ENCODE measurements at regions not wholly inside any gene's neighbourhood (a gene's known extent, or its start where the extent isn't known, plus 50 kb on each side); places are given as distances from the start of the nearest gene placed in this dataset.
"Not testable (repeated sequence)": the region's sequence is repeated elsewhere in the genome, so short reads cannot be mapped to it uniquely, and the experiment has no call there.

DNA sequence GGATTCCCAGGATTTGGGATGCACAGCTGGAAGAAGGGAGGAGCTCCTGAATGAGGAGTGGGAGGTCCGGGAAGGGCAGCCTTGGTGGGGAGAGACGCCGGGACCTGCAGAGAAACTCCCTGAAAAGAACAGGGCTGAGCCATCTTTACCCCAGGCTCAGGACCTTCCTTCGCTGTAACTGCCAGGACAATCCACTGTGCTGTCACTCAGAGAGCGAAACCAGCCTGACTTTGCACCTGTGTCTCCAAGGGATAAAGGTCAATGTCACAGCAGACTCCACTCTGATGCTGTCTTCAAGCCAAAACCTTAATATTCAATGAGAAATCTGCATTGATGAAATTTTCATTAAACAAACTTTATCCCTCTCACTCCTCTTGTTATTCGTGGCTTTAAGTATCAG, 235.4 kb upstream of the SULF2 start:
- not testable (repeated sequence) for DNase-seq

DNA sequence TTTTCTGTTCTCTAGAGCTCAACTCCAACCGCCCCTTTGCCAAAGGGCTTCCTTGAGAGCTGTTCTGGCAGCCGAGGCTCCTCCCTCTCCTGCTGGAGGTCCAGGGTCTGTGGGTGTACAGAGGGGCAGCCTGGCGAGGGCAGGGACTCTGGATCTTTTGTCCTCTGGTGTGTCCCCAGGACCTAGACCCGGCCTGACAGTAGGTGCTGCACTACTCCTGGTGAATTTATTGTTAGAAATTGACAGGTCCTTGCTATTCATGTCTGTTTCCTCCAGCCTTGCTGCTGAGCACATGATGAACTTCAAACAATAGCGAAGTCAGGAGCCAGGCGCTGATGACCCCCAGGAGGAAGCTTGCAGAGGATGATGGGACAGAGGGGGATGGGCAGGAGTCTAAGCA, 234.7 kb upstream of the SULF2 start:
- no peak for DNase-seq

DNA sequence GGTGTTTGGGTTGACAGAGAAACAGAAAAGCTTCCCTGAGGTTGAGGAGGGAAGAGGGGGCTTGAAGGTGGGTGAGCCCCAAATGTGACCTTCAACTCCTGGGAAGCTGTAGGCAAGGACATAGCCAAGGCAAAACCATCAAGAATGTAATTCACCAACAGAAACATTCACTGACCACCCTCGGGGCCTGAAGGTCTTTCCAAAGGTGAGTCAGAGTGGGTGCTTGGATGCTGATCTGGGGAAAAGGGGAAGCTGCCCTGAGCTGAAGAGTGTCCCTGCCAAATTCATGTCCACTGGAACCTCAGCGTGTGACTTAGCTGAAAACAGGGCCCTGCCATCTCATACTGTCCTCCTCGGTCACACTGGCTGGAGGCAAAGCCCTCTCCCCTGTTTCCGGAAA, 234.2 kb upstream of the SULF2 start:
- no peak for DNase-seq

DNA sequence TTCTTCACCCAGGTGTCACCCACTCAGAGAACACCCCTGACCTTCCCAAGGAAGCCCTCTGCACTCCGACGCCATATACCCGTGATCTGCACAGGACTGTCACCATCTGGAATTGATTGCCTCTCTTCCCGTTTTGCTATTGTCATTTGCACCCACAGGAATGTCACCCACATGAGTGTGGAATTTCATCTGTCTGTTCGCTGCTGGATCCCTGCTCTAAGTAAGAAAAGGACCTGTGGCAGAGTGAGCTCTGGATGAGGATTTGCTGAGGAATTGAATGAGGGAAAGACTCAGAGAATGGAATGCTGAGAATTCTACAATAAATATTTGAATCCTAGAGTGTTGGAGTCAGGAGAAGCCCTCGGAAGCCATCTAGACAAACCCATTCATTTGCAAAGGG, 233.6 kb upstream of the SULF2 start:
- not testable (repeated sequence) for DNase-seq

DNA sequence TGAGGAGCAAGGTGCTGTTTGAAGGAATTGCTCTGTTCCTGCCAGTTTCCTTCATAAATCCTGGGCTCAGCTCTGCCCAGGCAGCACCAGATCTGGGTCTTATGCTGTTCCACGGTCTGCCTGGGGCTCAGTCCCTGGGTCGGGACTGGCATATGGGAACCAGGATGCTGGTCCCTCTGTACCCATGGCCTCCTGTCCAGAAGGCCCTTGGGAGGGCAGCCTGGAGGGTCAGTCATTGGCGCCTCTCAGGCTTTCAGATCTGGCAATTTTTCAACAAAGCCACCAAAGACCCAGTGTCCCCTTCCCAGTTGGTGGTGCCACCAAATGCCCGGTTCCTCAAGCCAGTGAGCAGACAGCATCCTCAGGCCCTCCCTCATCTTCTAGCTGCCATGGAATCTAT, 232.7 kb upstream of the SULF2 start:
- DNase-seq, result no peak

DNA sequence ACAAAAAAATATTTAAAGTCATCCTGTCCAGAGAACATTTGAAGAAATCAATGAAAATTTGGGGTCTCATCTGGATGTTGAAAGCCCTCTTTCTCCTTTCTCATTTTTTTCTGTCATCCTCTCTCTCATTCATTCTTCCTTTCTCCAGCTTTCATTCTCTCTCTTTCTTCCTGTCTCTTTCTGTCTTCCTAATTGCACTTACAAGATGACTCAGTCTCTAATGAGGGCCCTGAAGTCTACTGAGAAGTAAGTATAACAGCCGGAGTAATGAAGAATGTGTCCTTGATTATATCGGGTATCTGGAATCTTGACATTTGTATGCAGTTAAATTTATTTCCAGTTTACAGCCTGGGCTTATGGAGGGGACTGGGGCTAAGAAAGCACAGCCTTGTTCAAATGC, 232.2 kb upstream of the SULF2 start:
- DNase-seq, result no peak

DNA sequence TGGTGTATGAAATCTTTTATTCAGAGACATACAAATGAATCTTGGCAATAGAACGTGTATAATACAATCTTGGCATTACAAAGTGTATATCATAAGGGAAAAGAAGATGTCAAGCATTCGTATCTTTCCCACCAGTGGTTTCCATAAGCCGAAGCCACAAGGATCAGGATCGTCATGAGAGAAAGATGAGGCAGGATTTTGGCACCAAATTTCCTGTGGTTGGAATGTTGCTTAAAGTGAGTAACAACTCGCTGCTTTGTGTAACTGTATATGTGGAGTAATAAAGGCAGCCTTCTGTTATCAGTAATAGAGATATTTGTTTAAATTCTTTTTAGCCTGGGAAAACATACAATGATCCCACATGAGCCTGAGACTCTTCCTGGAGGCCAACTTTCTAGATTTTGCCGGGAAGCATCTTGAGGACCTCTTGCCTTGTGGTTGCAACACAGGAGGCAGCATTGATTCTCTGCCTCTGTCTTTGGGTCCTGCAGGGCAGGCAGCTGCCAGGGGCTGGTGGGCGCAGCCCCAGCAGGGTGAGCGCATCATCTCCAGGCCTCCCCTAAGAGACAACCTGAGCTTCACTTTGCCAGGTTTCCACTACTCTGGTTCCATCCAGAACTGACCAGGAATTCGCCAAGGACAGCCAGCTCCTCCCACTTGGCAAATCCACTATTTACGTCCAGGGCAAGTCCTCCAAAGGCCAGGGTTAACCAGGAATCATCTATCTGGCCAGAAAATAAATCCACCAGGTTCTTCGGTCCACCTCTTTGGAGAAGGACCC, 230.9 kb upstream of the SULF2 start:
- DNase-seq, result no peak

DNA sequence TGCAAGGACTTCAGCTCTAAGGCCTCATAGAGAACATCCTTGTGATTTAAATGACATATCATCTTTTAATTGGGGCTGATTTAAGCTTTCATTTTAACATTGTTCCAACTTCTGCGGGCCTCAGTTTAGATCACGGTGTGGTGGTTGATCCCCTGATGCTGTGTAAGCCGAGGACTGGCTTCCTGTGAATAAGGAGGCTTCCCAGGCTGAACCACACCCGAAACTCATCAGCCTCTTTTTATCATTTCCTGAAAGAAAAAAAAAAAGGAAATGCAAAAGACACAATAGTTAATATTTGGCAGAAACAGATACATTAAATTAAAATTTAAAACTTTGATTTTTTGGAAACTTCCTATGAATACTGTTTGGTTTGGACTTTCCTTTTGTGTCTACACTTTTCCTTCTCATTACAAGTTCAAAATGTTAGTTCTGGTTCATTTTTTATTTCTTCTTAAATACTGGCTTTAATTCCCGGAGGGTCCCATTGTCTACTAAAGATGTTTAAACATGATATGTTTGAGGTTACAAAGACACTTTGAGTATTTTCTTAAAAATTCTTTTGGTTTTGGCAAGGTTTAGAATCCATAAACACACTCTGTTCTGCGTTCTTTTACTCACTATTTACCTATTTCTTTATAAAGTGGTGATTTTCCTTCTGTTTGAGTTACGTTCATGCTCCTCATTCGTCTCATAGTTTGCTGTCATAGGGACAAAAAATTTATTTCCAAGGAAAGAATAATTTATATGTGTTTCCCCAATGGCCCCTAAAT, 230.0 kb upstream of the SULF2 start:
- DNase-seq, result no peak

DNA sequence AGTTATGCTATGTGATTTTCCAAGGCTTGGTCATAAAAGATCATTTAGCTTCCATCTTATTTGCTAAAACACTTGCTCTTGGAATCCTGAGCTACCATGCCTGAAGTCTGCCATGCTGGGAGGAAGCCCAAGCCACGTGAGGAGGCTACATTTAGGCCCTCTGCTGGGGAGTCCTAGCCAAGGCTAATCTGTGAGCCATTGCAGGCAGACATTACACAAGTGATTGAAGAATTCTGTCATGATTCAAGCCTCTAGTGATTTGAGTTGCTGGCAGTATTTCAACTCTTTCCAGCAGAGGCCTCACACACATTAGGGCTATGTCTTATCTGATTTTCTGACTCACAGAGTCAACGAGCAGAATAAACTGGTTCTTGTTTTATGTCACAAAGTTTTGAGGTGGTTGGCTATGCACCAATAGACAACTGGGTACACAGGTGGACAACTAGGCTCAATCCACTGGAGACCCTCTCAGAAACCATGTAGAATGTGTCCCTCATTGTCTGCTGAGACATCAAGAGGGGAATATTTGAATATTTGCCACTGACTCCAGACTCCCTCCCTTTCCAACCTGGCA, 227.2 kb upstream of the SULF2 start:
- DNase-seq, result no peak

DNA sequence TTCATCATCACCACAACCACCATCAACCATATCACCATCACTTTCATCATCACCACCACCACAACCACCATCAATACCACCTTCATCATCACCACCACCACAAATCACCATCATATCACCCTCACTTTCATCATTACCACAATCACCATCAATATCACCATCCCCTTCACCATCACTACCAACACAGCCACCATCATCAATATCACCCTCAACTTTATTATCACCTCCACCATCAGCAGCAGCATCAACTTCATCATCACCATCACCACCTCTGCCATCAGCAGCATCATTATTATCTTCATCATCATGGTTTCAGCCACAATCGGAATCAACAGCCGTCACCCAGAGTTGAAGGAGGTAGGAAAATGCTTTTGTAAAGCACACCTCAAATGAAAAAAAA, 225.7 kb upstream of the SULF2 start:
- no peak for DNase-seq

DNA sequence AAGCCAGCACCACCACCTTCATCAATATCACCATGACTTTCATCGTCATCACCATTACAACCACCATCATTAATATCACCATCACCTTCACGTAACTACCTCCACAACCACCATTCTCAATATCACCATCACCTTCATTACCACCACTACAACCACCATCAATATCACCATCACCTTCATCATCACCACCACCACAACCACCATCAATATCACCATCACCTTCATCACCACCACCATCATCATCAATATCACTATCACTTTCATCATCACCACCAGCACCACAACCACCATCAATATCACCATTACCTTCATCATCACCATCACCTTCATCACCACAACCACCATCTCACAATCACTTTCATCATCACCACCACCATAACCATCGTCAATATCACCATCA, 225.3 kb upstream of the SULF2 start:
- DNase-seq, result no peak

DNA sequence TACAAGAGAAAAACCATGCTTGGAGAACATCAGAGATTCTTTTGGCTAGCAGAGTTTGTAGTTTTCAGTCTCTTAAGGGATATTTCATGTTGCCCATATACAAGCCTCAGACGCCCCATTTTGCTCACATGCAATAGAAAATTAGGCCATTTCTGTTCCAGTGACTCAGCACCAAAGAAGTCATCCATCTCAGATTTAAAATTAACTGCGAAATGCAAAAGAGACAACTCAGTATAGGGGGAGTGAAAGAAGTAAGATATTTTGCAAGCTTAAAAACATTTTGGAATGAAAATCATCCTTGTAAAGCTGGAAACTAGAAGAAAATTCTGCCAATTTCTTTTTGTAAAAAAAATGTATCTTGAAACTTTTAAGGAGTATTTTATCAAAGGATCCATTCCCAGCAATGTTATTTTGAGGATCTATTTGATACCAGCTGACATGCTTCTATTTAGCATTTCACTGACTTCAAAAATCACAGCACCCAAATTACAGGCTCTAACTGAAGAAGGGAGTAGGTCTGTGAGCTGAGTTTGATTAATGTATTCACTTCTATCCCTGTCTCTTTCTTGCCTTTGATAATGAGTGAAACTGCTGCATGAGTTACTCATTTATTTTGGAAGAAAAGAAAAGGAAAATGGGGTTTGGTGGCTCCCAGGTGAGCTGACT, 223.7 kb upstream of the SULF2 start:
- no peak for DNase-seq

DNA sequence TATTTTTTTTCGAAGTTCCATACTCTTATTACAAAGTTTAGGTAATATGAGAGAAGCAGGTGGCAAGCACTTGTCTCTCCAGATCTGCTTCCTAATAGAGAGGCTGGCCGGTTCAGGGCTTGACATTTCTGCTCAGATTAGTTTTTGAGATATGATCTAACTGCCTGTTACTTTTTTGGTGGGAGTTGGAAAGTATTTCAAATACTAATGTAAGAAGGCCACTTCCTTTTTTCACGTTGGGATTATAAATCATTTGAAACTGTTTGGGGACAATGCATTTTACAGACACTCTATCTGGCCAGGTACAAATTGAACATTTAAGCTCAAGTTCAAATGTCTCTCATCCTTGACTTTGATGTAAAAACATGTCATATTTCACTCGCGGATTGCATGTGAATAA, 222.1 kb upstream of the SULF2 start:
- no peak for DNase-seq

DNA sequence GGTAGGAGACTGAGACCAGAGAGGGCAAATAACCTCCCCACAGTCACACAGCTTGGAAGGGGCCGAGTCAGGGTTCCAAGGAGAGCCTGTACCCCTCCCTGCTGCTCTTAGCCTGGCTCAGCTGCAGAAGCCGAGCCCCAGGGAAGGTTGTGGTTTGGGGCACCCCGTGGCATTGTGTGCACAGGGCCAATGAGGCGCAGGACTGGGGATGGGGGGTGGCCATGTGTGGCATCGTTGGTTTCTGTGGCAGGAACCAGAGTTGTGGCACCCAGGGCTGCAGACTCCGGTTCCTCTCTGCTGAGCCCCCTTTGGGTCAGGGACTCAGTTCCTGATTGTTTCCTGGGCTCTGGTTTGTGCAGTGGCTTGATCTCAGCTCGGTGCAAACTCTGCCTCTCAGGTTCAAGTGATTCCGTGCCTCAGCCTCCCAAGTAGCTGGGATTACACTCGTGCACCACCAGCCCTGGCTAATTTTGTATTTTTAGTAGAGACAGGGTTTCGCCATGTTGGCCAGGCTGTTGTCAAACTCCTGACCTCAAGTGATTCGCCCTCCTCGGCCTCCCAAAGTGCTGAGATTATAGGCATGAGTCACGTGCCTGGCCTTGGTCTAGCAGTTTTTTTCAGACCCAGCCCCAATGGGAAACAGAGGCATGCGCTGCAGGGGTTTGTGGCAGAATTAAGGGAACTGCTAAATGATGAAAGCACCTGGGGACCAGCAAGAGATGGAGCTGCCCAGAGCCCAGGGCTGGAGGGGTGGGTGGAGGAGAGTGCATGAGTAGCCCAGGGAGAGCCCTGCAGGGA, 221.0 kb upstream of the SULF2 start:
- no peak for DNase-seq

DNA sequence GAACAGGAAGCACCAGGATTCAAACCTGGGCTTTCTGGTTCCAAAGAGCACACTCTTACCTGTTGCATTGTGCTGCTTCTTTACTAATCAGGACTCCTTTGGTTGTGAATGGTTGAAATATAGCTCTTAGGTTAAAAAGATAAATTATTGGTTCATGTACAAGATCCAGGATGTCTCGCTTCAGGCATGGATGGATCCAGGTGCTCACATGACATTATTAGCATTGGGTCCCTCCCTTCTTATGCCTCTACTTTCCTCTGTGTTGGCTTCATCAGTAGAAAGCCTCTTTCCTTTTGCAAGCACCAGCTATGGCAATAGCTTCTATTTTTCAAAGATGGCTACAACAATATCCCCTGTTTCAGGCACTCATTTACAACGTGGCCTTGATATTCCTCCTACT, 217.7 kb upstream of the SULF2 start:
- DNase-seq, result no peak

DNA sequence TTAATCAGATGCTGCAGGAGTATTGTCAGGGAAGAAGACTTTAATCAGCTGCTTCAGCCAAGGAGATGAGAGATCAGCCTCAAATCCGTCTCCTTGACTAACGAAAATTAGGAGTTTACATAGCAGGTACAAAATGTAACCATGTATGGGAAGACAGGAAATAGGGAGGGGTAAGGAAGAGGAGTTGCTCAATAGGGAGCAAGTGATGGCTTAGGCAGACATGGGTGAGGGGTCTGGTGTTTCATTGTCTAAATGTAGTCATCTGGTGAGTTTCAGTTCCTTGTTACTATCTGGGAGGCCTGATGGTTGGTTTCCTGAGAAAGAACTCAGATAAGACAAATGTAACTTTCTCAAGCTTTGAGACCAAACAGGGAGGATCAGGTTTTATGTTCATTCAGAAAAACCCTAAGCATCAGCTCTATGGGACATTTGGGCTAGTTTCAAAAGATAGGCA, 217.3 kb upstream of the SULF2 start:
- no peak for DNase-seq

DNA sequence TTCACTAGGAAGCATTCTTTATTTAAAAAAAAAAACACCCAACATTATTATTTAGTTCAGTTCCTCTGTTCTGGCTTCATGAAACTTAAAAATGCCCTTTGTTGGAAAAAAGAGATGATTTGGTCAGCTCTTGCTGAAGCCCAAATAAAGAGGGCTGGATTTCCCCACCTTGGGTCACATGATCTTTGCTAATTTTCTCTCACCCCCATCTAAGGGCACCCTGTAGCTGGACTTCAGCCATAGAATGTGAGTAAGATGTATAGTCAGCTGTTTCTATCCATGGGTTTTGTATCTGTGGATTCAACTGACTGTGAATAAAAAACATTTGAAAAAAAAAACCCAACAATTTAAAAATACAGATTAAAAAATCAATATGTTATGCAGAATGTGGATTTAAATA, 213.9 kb upstream of the SULF2 start:
- DNase-seq, result no peak

DNA sequence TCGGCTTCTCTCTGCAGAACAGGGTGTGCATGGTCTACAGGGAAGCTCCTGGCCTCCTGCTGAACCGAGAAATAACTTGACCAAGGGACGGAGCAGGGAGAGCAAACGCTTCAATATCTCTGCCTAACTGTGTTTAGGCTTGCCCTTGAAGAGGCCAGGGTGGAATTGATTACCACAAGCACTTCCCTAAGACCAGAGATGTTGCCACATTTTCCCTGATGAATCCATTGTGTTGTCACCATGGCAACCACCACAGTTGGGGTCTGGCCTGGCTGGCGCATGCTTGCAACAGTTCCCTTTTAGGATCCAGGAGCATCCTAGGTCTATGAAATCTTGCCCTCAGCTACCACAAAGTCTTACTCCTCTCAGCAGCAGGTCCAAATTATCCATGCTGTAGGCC, 213.5 kb upstream of the SULF2 start:
- no peak for DNase-seq

DNA sequence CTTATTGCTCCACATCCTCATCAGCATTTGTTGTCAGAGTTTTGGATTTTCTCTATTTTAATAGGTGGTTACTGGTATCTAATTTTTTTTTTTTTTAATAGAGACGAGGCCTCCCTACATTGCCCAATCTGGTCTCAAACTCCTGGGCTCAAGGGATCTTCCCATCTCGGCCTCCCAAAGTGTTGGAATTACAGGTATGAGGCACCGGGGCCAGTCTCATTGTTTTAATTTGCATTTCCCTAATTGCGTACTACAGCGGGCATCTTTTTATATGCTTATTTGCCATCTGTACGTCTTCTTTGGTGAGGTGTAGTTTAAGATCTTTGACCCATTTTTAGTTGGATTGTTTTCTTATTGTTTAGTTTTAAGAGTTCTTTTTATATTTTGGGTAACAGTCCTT, 210.4 kb upstream of the SULF2 start:
- no peak for DNase-seq

DNA sequence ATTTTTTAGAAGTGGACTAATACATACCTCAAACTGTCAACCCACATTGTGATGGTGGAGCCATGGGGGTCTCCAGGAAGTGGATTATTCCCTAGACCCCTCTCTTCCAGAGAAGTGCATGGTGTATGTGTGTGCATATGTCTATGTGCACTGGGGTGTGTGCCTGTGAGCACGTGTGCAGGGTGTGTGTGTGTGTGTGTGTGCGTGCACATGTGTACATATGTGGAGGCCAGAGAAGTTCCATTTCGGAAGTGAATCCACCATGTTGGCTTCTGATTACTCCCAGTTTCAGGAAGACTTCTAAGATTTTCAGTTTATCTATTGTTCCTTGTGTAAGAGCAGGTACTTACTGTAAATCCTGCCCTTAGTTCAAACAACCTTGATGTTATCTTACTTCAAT, 208.5 kb upstream of the SULF2 start:
- DNase-seq, result no peak

DNA sequence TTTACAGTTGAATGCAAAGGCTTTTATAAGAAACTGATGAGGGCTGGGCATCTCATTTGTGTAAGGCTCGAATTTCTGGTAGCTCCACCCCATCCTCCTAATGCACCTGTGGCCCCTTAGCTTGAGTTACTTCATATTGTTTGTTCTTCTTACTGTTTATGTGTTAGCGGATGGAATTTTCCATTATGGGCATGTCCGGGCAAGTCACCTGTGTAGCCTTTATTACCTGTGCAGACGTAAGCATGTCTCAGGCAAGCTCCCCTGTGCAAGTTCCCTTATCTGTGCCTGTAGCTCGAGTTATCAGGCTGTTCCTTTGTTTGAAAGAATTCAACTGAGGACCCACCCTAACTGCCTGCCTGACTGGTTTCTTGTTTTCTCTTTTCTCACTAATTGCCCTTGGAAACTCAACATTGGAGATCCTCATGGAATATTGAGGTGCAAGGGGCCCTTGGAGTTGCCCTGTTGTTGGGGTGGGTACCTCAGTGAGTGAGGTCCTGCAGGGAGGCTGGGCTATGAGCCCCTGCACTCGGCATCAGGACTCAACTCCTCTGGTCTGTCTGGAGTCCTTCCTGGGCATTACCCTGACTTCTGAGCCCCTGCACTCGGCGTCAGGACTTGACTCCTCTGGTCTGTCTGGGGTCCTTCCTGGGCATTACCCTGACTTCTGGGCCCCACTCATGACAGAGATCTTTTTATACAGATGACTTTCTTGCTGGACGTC, 207.9 kb upstream of the SULF2 start:
- DNase-seq, result no peak

DNA sequence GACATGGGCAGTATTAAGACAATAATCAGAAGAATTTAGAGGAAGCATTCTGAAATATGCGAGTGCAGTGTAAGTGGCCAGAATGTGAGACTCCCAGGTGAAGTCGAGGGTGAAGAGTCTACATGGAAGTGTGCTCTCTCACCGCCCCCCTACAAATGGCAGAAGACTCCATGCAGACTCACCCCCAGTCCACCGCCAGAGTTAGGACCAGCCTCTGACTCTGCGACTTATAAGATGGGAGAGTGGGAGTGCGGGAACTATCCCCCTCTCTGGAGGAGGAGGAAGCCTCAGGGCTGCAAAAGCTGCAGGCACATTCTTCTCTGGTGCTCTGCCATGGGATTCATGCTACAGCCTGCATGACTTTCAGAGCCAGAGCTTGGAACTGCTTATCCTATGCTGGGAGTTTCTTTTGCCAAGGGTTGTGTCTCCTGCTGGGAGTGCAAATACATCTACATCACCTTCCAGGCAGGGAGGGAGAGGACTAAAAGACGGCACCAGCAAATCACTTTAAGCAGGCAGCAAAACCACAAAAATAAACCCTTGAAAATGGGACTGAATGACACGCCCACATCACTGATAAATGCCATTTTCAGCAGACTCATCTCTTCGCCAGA, 206.7 kb upstream of the SULF2 start:
- DNase-seq, result peak; percentile 42
